ENCODE measurements at regions not wholly inside any gene's neighbourhood (a gene's known extent, or its start where the extent isn't known, plus 50 kb on each side); places are given as distances from the start of the nearest gene placed in this dataset.

GRCh38 chr16:73883126-73883525, 413.5 kb upstream of the PSMD7 start:
- in situ Hi-C loops (cut with HindIII; ENCODE audit: extremely low pct_ligation_motif_present, low pct_unique_long_range_greater_than_20kb) = no loop called here
- 22% methylated on average over 2 of the region's 2 CpGs for WGBS (ENCODE audit: low lambda C conversion rate)

DNA sequence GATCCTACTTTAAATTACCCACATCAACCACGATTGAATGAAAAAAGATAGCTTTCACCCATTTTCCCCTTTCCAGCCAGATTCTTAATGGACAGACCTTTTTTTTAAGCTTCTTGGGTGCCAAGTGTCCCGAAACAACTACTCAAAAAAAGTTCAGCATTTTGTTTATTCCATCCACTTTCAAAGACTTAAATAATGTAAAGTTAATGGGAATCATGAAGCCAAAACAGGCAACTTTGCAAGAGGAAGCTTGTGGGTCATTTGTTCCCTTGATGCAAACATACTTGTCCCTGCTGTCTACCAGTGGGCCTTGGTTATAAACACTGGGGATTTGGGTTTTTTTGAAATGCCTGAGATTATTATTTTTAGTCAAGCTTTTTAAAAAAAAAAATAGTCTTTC, 414.0 kb upstream of the PSMD7 start:
- WGBS (ENCODE audit: low lambda C conversion rate) = 4% methylated on average over 2 of the region's 2 CpGs
- POLR2A ChIA-PET = no interaction called here
- in situ Hi-C loops (cut with HindIII; ENCODE audit: extremely low pct_ligation_motif_present, low pct_unique_long_range_greater_than_20kb) (no loop called here), intact Hi-C loops (cut with micrococcal nuclease; ENCODE audit: unreplicated experiment) (no loop called here)
- no peaks in the 10 kb centered on the region for H3K4me1 ChIP-seq (ENCODE audit: insufficient read depth, low read length)
- CTCF ChIA-PET (ENCODE audit: low intra/inter-chr PET ratio, low total read pairs) = no interaction called here
- no peak overlapping the region for H2AFZ ChIP-seq (ENCODE audit: low read length)
- FAIRE-seq = no peak
- no peak overlapping the region for H3K4me3 ChIP-seq (replicated peaks in 1 of 3; ENCODE audit: insufficient read depth in 1 of 3, low read depth in 2 of 3, low read length in 3 of 3)
- no peaks in the 10 kb centered on the region for H3K79me2 ChIP-seq (ENCODE audit: insufficient read depth, low read length)
- peaks cover 0 to 14% of the 10 kb centered on the region in 2 experiments; a peak in 3 of 5 replicates for H3K27me3 ChIP-seq (ENCODE audit: control insufficient read depth in 1 of 2, insufficient read depth in 2 of 2, low read length in 2 of 2)
- H4K20me1 ChIP-seq (ENCODE audit: insufficient read depth, low read length) = no peaks in the 10 kb centered on the region
- no peak overlapping the region for H3K27ac ChIP-seq (ENCODE audit: extremely low read length, insufficient read depth, low read length)
- H3K9ac ChIP-seq (ENCODE audit: insufficient read depth, low read depth, low read length) = no peak overlapping the region
- H3K4me2 ChIP-seq (ENCODE audit: low read depth, low read length) = no peak overlapping the region
- BruUV-seq (replicated peaks) = no TSS peak
- ATAC-seq = no peak
- H3K36me3 ChIP-seq (replicated peaks in 1 of 2; ENCODE audit: control insufficient read depth in 1 of 2, insufficient read depth in 2 of 2, low read length in 2 of 2) = no peaks in the 10 kb centered on the region
- no peaks in the 10 kb centered on the region for H3K9me3 ChIP-seq (ENCODE audit: low read length)
- no peak for DNase-seq (ENCODE audit: low spot score)
- TF ChIP-seq, protein P1, sequence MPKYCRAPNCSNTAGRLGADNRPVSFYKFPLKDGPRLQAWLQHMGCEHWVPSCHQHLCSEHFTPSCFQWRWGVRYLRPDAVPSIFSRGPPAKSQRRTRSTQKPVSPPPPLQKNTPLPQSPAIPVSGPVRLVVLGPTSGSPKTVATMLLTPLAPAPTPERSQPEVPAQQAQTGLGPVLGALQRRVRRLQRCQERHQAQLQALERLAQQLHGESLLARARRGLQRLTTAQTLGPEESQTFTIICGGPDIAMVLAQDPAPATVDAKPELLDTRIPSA (CRISPR knock-in tag; IDR thresholded peaks at IDR 0.05; ENCODE audit: borderline replicate concordance) = no peak
- no peak for TF ChIP-seq KLF16 (CRISPR knock-in tag; IDR thresholded peaks at IDR 0.05)
- no peak for TF ChIP-seq ZNF296 (CRISPR knock-in tag; conservative IDR thresholded peaks at IDR 0.05)
- no peak for TF ChIP-seq CHD2 (IDR thresholded peaks at IDR 0.05; ENCODE audit: low read depth, low read length)
- no peak for TF ChIP-seq NFATC3 (CRISPR knock-in tag; IDR thresholded peaks at IDR 0.05)
- TF ChIP-seq CREM (IDR thresholded peaks at IDR 0.05) = no peak
- TF ChIP-seq CREM (CRISPR knock-in tag; IDR thresholded peaks at IDR 0.05) = no peak
- no peak for TF ChIP-seq ZNF263 (CRISPR knock-in tag; IDR thresholded peaks at IDR 0.05)
- TF ChIP-seq, protein P2, sequence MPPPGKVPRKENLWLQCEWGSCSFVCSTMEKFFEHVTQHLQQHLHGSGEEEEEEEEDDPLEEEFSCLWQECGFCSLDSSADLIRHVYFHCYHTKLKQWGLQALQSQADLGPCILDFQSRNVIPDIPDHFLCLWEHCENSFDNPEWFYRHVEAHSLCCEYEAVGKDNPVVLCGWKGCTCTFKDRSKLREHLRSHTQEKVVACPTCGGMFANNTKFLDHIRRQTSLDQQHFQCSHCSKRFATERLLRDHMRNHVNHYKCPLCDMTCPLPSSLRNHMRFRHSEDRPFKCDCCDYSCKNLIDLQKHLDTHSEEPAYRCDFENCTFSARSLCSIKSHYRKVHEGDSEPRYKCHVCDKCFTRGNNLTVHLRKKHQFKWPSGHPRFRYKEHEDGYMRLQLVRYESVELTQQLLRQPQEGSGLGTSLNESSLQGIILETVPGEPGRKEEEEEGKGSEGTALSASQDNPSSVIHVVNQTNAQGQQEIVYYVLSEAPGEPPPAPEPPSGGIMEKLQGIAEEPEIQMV (CRISPR knock-in tag; IDR thresholded peaks at IDR 0.05; ENCODE audit: low read depth) = no peak
- TF ChIP-seq, protein P3, sequence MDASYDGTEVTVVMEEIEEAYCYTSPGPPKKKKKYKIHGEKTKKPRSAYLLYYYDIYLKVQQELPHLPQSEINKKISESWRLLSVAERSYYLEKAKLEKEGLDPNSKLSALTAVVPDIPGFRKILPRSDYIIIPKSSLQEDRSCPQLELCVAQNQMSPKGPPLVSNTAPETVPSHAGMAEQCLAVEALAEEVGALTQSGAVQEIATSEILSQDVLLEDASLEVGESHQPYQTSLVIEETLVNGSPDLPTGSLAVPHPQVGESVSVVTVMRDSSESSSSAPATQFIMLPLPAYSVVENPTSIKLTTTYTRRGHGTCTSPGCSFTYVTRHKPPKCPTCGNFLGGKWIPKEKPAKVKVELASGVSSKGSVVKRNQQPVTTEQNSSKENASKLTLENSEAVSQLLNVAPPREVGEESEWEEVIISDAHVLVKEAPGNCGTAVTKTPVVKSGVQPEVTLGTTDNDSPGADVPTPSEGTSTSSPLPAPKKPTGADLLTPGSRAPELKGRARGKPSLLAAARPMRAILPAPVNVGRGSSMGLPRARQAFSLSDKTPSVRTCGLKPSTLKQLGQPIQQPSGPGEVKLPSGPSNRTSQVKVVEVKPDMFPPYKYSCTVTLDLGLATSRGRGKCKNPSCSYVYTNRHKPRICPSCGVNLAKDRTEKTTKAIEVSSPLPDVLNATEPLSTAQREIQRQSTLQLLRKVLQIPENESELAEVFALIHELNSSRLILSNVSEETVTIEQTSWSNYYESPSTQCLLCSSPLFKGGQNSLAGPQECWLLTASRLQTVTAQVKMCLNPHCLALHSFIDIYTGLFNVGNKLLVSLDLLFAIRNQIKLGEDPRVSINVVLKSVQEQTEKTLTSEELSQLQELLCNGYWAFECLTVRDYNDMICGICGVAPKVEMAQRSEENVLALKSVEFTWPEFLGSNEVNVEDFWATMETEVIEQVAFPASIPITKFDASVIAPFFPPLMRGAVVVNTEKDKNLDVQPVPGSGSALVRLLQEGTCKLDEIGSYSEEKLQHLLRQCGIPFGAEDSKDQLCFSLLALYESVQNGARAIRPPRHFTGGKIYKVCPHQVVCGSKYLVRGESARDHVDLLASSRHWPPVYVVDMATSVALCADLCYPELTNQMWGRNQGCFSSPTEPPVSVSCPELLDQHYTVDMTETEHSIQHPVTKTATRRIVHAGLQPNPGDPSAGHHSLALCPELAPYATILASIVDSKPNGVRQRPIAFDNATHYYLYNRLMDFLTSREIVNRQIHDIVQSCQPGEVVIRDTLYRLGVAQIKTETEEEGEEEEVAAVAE (CRISPR knock-in tag; IDR thresholded peaks at IDR 0.05; ENCODE audit: borderline replicate concordance) = no peak

More at GRCh38 chr16:73883126-73883525, 413.5 kb upstream of the PSMD7 start:
- no peak overlapping the region for H2AFZ ChIP-seq (ENCODE audit: low read length)
- no peaks in the 10 kb centered on the region for H3K9me3 ChIP-seq (ENCODE audit: low read length)
- no peaks in the 10 kb centered on the region for H4K20me1 ChIP-seq (ENCODE audit: insufficient read depth, low read length)
- ATAC-seq (no peak), FAIRE-seq (no peak), DNase-seq (ENCODE audit: low spot score) (no peak)
- no peak for TF ChIP-seq PAWR (CRISPR knock-in tag; IDR thresholded peaks at IDR 0.05; ENCODE audit: borderline replicate concordance)
- TF ChIP-seq ZMYM3 (CRISPR knock-in tag; IDR thresholded peaks at IDR 0.05) = no peak
- no peak for TF ChIP-seq ZNF484 (CRISPR knock-in tag; IDR thresholded peaks at IDR 0.05; ENCODE audit: borderline replicate concordance, low read depth)
- no peak for TF ChIP-seq ZNF180 (CRISPR knock-in tag; IDR thresholded peaks at IDR 0.05; ENCODE audit: borderline replicate concordance, low read depth)
- TF ChIP-seq ZSCAN29 (CRISPR knock-in tag; conservative IDR thresholded peaks at IDR 0.05) = no peak
- no peak overlapping the region for H3K4me3 ChIP-seq (replicated peaks in 1 of 3; ENCODE audit: insufficient read depth in 1 of 3, low read depth in 2 of 3, low read length in 3 of 3)
- ChIA-PET CTCF (ENCODE audit: low intra/inter-chr PET ratio, low total read pairs) (no interaction called here), POLR2A (no interaction called here)
- no TSS peak for BruUV-seq (replicated peaks)
- H3K9ac ChIP-seq (ENCODE audit: insufficient read depth, low read depth, low read length) = no peak overlapping the region
- H3K4me2 ChIP-seq (ENCODE audit: low read depth, low read length) = no peak overlapping the region
- peaks cover 0 to 18% of the 10 kb centered on the region in 2 experiments; a peak in 4 of 5 replicates for H3K27me3 ChIP-seq (ENCODE audit: control insufficient read depth in 1 of 2, insufficient read depth in 2 of 2, low read length in 2 of 2)
- no peak overlapping the region for H3K27ac ChIP-seq (ENCODE audit: extremely low read length, insufficient read depth, low read length)
- no peaks in the 10 kb centered on the region for H3K4me1 ChIP-seq (ENCODE audit: insufficient read depth, low read length)
- no peaks in the 10 kb centered on the region for H3K79me2 ChIP-seq (ENCODE audit: insufficient read depth, low read length)
- intact Hi-C loops (cut with micrococcal nuclease; ENCODE audit: unreplicated experiment) = no loop called here
- no peaks in the 10 kb centered on the region for H3K36me3 ChIP-seq (replicated peaks in 1 of 2; ENCODE audit: control insufficient read depth in 1 of 2, insufficient read depth in 2 of 2, low read length in 2 of 2)

Measured in HepG2 (cell line).